Suprapubic skin (tissue), 4 donors: ENCODE measurements at regions not wholly inside any gene's neighbourhood (a gene's known extent, or its start where the extent isn't known, plus 50 kb on each side); places are given as distances from the start of the nearest gene placed in this dataset.

Source experiments
- DNase-seq, 2 donors: peaks; one replicate each; pipeline ENCODE4 v3.0.0-alpha.2; 2019; ENCODE audit warnings: low spot score in 2 of 2
- H3K27ac ChIP-seq: fragments of 200-600 bp; sonication (generic); one replicate; pipeline ENCODE4 v1.5.1; 2019
- H3K27me3 ChIP-seq: fragments of 200-600 bp; sonication (generic); one replicate; pipeline ENCODE4 v1.5.1; 2019
- H3K36me3 ChIP-seq: fragments of 200-600 bp; sonication (generic); one replicate; pipeline ENCODE4 v1.5.1; 2019
- H3K4me1 ChIP-seq: fragments of 200-600 bp; sonication (generic); one replicate; pipeline ENCODE4 v1.5.1; 2019
- H3K4me3 ChIP-seq: fragments of 200-600 bp; sonication (generic); one replicate; pipeline ENCODE4 v1.5.1; 2019; ENCODE audit warnings: mild to moderate bottlenecking
- H3K9me3 ChIP-seq: fragments of 200-600 bp; sonication (generic); one replicate; pipeline ENCODE4 v1.5.1; 2019
- EP300 ChIP-seq: sonication (generic); formaldehyde crosslinking; IDR thresholded peaks from one replicate; pipeline ENCODE4 v1.6.1; 2017; ENCODE audit warnings: antibody characterized with exemption
- POLR2A ChIP-seq, 2 donors: fragments of 450-650 bp; IDR thresholded peaks; one replicate each; pipeline ENCODE4 v1.6.1; 2017; ENCODE audit warnings: antibody characterized with exemption in 2 of 2, mild to moderate bottlenecking in 2 of 2, moderate library complexity in 2 of 2
- POLR2AphosphoS5 ChIP-seq, 3 donors: sonication (generic); formaldehyde crosslinking; IDR thresholded peaks; one replicate each; pipeline ENCODE4 v1.6.1; 2017; ENCODE audit warnings: antibody characterized with exemption in 3 of 3
- WGBS: methylation state at CpG from one replicate; pipeline ENCODE4 v1.1.5; 2018; 5-methylcytosine and 5-hydroxymethylcytosine counted together
- TF ChIP-seq, protein P1 (sequence below), 2 donors: fragments of 200-600 bp in 1 of 2; fragments of 450-650 bp in 1 of 2; sonication (generic) in 1 of 2; IDR thresholded peaks; one replicate each; pipeline ENCODE4 v1.5.1; 2016 to 2019; ENCODE audit warnings: antibody characterized with exemption in 2 of 2, mild to moderate bottlenecking in 1 of 2, moderate library complexity in 1 of 2

DNA sequence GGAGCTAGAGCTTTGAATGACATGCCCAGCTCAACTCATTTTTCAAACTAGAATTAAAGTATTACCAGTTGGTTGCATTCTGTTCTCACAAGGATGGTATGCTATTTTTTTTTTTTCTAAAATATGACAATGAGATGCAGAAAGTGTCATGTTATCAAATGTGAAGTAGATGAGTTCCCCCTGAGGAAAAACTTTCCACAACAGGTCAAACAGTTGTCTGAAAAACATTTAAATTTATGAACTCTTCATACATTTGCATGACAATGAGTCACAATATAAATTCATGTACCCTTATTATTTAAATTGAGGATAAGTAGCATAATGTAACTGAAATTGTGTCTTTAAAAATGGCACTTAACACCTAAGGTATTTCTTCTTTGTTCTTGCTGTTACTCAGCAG, 1720.5 kb upstream of the NUDT12 start:
- TF ChIP-seq, protein P1, sequence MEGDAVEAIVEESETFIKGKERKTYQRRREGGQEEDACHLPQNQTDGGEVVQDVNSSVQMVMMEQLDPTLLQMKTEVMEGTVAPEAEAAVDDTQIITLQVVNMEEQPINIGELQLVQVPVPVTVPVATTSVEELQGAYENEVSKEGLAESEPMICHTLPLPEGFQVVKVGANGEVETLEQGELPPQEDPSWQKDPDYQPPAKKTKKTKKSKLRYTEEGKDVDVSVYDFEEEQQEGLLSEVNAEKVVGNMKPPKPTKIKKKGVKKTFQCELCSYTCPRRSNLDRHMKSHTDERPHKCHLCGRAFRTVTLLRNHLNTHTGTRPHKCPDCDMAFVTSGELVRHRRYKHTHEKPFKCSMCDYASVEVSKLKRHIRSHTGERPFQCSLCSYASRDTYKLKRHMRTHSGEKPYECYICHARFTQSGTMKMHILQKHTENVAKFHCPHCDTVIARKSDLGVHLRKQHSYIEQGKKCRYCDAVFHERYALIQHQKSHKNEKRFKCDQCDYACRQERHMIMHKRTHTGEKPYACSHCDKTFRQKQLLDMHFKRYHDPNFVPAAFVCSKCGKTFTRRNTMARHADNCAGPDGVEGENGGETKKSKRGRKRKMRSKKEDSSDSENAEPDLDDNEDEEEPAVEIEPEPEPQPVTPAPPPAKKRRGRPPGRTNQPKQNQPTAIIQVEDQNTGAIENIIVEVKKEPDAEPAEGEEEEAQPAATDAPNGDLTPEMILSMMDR (IDR thresholded peaks at IDR 0.05): no peak
- TF ChIP-seq POLR2AphosphoS5 (IDR thresholded peaks at IDR 0.05) (no peak), EP300 (no peak), POLR2A (IDR thresholded peaks at IDR 0.05) (no peak)
- no peak overlapping the region for H3K27ac ChIP-seq
- H3K27me3 ChIP-seq: no peaks in the 10 kb centered on the region
- H3K36me3 ChIP-seq: no peaks in the 10 kb centered on the region
- no peaks in the 10 kb centered on the region for H3K4me1 ChIP-seq
- no peak for DNase-seq
- no peaks in the 10 kb centered on the region for H3K9me3 ChIP-seq
- H3K4me3 ChIP-seq: no peak overlapping the region

DNA sequence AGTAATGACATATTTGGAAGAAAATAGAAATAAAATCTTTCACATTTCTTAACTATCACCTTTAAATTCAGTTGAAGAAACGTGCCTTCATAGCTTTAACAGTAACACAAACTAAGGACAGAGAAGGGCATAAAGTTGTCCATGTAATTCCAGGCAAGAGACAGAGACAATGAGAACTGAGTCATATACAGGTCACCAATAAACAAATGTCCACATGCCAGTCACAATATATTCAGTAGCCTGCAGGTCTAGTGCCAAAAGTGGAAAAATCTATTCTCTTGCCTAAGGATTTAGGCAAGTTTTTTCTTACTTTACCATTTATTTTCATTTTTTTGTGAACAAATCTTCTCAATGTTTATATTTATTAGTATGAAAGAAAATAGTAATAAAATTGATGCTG, 1711.5 kb upstream of the NUDT12 start:
- H3K27me3 ChIP-seq: no peaks in the 10 kb centered on the region
- no peaks in the 10 kb centered on the region for H3K36me3 ChIP-seq
- H3K4me3 ChIP-seq: no peak overlapping the region
- H3K4me1 ChIP-seq: no peaks in the 10 kb centered on the region
- no peak overlapping the region for H3K27ac ChIP-seq
- H3K9me3 ChIP-seq: no peaks in the 10 kb centered on the region
- TF ChIP-seq EP300 (no peak), POLR2A (IDR thresholded peaks at IDR 0.05) (no peak), POLR2AphosphoS5 (IDR thresholded peaks at IDR 0.05) (no peak)
- TF ChIP-seq, protein P1 (IDR thresholded peaks at IDR 0.05): no peak
- 80% methylated on average over 1 of the region's 1 CpG for WGBS
- DNase-seq: no peak

DNA sequence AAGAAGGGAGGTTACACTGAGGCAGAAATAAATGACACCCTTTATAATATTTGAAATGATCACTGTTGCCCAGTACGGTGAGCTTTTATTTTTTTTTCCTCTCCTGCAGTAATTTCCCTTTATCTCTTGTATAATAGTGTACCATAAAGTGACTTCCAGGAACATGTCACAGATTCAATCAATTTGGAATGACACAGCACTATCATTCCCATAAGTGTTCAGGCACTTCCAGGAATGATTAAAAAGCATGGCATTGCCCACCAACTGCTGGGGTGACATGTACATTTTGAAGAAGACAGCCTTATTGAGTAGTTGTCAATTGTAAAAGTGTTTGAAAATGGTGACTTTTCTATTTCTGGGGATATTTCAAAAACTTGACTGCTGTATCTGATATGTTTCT, 1700.9 kb upstream of the NUDT12 start:
- no peak for DNase-seq
- Histone ChIP-seq H3K9me3 (no peaks in the 10 kb centered on the region), H3K4me1 (no peaks in the 10 kb centered on the region), H3K27me3 (no peaks in the 10 kb centered on the region), H3K36me3 (no peaks in the 10 kb centered on the region), H3K4me3 (no peak overlapping the region), H3K27ac (no peak overlapping the region)
- TF ChIP-seq EP300 (no peak), POLR2A (IDR thresholded peaks at IDR 0.05) (no peak), POLR2AphosphoS5 (IDR thresholded peaks at IDR 0.05) (no peak)
- TF ChIP-seq, protein P1 (IDR thresholded peaks at IDR 0.05): no peak
- 71% methylated on average over 1 of the region's 1 CpG for WGBS

DNA sequence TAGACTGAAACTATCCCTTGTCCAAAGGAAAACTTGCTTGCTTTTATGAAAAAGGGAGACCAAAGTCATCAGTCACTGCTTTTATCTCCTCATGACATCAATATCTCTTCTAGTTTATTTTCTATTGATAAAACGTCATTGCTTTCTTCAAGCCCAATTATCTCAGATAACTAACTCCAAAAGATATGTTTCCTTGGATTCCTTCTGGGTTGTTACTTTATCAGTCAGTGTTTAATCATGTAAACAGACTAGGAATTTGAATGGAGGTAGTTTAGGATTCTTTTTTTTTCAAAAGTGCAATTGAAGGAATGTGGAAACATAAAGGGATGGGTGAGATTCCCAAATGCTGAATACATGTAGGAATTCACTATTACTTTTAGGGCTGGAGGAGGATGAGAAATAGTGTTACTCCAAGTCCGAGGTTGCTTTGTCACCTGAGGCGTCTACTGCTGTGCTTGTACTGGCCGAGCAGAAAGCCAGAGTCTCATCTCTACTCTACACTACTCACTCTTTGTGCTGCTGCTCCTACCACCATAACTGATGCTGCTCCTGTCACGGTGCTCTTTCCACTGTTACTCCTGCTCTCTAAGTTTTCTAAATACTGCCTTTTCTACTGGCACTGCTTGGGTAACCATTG, 1697.1 kb upstream of the NUDT12 start:
- DNase-seq: no peak
- Histone ChIP-seq H3K9me3 (no peaks in the 10 kb centered on the region), H3K4me3 (no peak overlapping the region), H3K4me1 (no peaks in the 10 kb centered on the region), H3K27me3 (no peaks in the 10 kb centered on the region), H3K36me3 (no peaks in the 10 kb centered on the region), H3K27ac (no peak overlapping the region)
- TF ChIP-seq, protein P1 (IDR thresholded peaks at IDR 0.05): no peak
- TF ChIP-seq EP300: no peak
- WGBS: 80% methylated on average over 5 of the region's 5 CpGs

DNA sequence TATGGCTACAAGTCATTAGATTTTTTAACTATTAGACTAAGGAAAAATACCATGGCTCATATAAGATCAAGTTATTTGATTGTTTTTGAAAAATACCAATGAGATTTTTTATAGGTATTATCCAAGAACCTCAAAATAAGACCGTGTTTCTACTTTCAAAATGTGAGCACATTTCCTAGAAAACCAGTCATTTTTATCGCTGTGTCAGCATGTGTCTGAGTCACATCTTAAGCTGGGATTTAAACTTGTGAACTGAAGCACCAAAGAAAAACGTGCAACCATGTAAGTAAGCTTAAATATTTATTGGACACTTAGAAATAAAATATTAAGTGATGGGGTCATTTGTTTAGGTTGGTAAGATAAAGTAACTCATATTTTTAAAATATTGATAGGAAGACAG, 1676.0 kb upstream of the NUDT12 start:
- no peak overlapping the region for H3K4me3 ChIP-seq
- H3K36me3 ChIP-seq: no peaks in the 10 kb centered on the region
- no peaks in the 10 kb centered on the region for H3K27me3 ChIP-seq
- WGBS: 64% methylated on average over 3 of the region's 3 CpGs
- no peaks in the 10 kb centered on the region for H3K9me3 ChIP-seq
- no peak for DNase-seq
- no peak for TF ChIP-seq EP300
- TF ChIP-seq, protein P1 (IDR thresholded peaks at IDR 0.05): no peak
- no peak for TF ChIP-seq POLR2AphosphoS5 (IDR thresholded peaks at IDR 0.05)
- no peak for TF ChIP-seq POLR2A (IDR thresholded peaks at IDR 0.05)
- no peaks in the 10 kb centered on the region for H3K4me1 ChIP-seq
- no peak overlapping the region for H3K27ac ChIP-seq
